ENCODE measurements at regions not wholly inside any gene's neighbourhood (a gene's known extent, or its start where the extent isn't known, plus 50 kb on each side); places are given as distances from the start of the nearest gene placed in this dataset.
"Not testable (repeated sequence)": the region's sequence is repeated elsewhere in the genome, so short reads cannot be mapped to it uniquely, and the experiment has no call there.

- no peak for TF ChIP-seq CTCF (IDR thresholded peaks at IDR 0.05)
- TF ChIP-seq POLR2A (IDR thresholded peaks at IDR 0.05), result no peak
- Histone ChIP-seq H3K4me3 (no peak overlapping the region), H3K9me3 (peaks cover 0 to 4% (median 0%) of the 10 kb centered on the region in 4 donors), H3K27ac (no peak overlapping the region), H3K4me1 (peaks cover 0 to 5% (median 0%) of the 10 kb centered on the region in 4 donors), H3K36me3 (no peaks in the 10 kb centered on the region), H3K27me3 (peaks cover 0 to 9% of the 10 kb centered on the region in 2 donors)
- no peak for DNase-seq
Observed at GRCh38 chr2:129918604-129919003, 60.9 kb upstream of the RAB6C start.

GRCh38 chr2:129922571-129923264 lies 56.7 kb upstream of the RAB6C start:
- peaks cover 0 to 9% of the 10 kb centered on the region in 2 donors for H3K27me3 ChIP-seq
- H3K27ac ChIP-seq, result no peak overlapping the region
- peaks cover 0 to 4% (median 0%) of the 10 kb centered on the region in 4 donors for H3K9me3 ChIP-seq
- TF ChIP-seq CTCF (IDR thresholded peaks at IDR 0.05), result no peak
- H3K4me1 ChIP-seq, result peaks cover 0 to 6% (median 0%) of the 10 kb centered on the region in 4 donors
- no peak overlapping the region for H3K4me3 ChIP-seq
- DNase-seq, result no peak
- H3K36me3 ChIP-seq, result no peaks in the 10 kb centered on the region

GRCh38 chr2:129923265-129924091 lies 56.0 kb upstream of the RAB6C start:
- H3K4me1 ChIP-seq, result peaks cover 0 to 6% (median 0%) of the 10 kb centered on the region in 4 donors
- H3K27me3 ChIP-seq, result peaks cover 0 to 9% of the 10 kb centered on the region in 2 donors
- DNase-seq, result no peak
- H3K9me3 ChIP-seq, result peaks cover 0 to 4% (median 0%) of the 10 kb centered on the region in 4 donors
- H3K27ac ChIP-seq, result no peak overlapping the region
- no peak overlapping the region for H3K4me3 ChIP-seq
- H3K36me3 ChIP-seq, result no peaks in the 10 kb centered on the region
- peak in 2 of 6 experiments; percentile 23 to 25 for TF ChIP-seq CTCF (IDR thresholded peaks at IDR 0.05)
- no peak for TF ChIP-seq POLR2A (IDR thresholded peaks at IDR 0.05)

- not testable (repeated sequence) for DNase-seq, H3K4me3 ChIP-seq, H3K9me3 ChIP-seq, H3K36me3 ChIP-seq, H3K27me3 ChIP-seq, H3K27ac ChIP-seq, H3K4me1 ChIP-seq
Observed at GRCh38 chr2:129924115-129924514, 55.4 kb upstream of the RAB6C start.

- Histone ChIP-seq H3K27ac (no peak overlapping the region), H3K36me3 (no peaks in the 10 kb centered on the region), H3K4me1 (peaks cover 0 to 6% (median 0%) of the 10 kb centered on the region in 4 donors), H3K9me3 (no peaks in the 10 kb centered on the region), H3K27me3 (peaks cover 0 to 9% of the 10 kb centered on the region in 2 donors), H3K4me3 (no peak overlapping the region)
- DNase-seq, result no peak
- TF ChIP-seq POLR2A (IDR thresholded peaks at IDR 0.05), result no peak
- TF ChIP-seq CTCF (IDR thresholded peaks at IDR 0.05), result no peak
Observed at GRCh38 chr2:129925381-129925780, 54.1 kb upstream of the RAB6C start.

- no peak for DNase-seq
- Histone ChIP-seq H3K9me3 (no peaks in the 10 kb centered on the region), H3K27ac (no peak overlapping the region), H3K4me1 (peaks cover 0 to 6% (median 0%) of the 10 kb centered on the region in 4 donors), H3K4me3 (no peak overlapping the region), H3K36me3 (no peaks in the 10 kb centered on the region), H3K27me3 (peaks cover 0 to 7% of the 10 kb centered on the region in 2 donors)
- TF ChIP-seq CTCF (IDR thresholded peaks at IDR 0.05) (no peak), POLR2A (IDR thresholded peaks at IDR 0.05) (no peak)
Observed at GRCh38 chr2:129927696-129928095, 51.8 kb upstream of the RAB6C start.

All from Peyer's patch (tissue), 4 donors.